Adrenal gland (tissue), 9 donors: ENCODE measurements at regions not wholly inside any gene's neighbourhood (a gene's known extent, or its start where the extent isn't known, plus 50 kb on each side); places are given as distances from the start of the nearest gene placed in this dataset.

Experiments used
- DNase-seq, 7 donors: peaks; one replicate each; pipeline ENCODE4 v3.0.0-alpha.2; 2019 to 2020
- H3K27ac ChIP-seq, 5 donors: fragments of 200-600 bp; sonication (generic) in 4 of 5; 1 replicate in 3 of 5; 2 replicates in 2 of 5; pipeline versions ENCODE4 v1.5.1 to v1.8.0; 2016 to 2020; ENCODE audit warnings: mild to moderate bottlenecking in 1 of 5
- H3K27me3 ChIP-seq: fragments of 200-600 bp; 2 replicates; pipeline ENCODE4 v1.8.0; 2021
- H3K36me3 ChIP-seq, 2 donors: fragments of 200-600 bp; replicated peaks in 1 of 2; 1 replicate in 1 of 2; 2 replicates in 1 of 2; pipeline versions ENCODE4 v1.5.1 to v1.8.0; 2018 to 2022
- H3K4me1 ChIP-seq, 2 donors: fragments of 200-600 bp; replicated peaks in 1 of 2; 1 replicate in 1 of 2; 2 replicates in 1 of 2; pipeline versions ENCODE4 v1.5.1 to v1.8.0; 2018 to 2021
- H3K4me3 ChIP-seq, 4 donors: fragments of 200-600 bp; sonication (generic) in 3 of 4; one replicate each; pipeline ENCODE4 v1.5.1; 2016 to 2018
- H3K9me3 ChIP-seq, 3 donors: fragments of 200-600 bp; sonication (generic) in 1 of 3; replicated peaks in 1 of 3; 1 replicate in 2 of 3; 2 replicates in 1 of 3; pipeline versions ENCODE4 v1.5.1 to v1.8.0; 2016 to 2021
- CTCF ChIP-seq, 6 experiments: fragments of 450-650 bp in 4 of 6; fragments of 200-600 bp in 2 of 6; sonication (generic) in 1 of 6; IDR thresholded peaks; 1 replicate in 5 of 6; 2 replicates in 1 of 6; pipeline versions ENCODE4 v1.5.1 to v1.8.0; 2016 to 2021; ENCODE audit warnings: antibody characterized with exemption in 6 of 6, mild to moderate bottlenecking in 2 of 6, moderate library complexity in 1 of 6
- POLR2A ChIP-seq, 2 donors: fragments of 450-650 bp; IDR thresholded peaks; one replicate each; pipeline ENCODE4 v1.6.1; 2017; ENCODE audit warnings: antibody characterized with exemption in 2 of 2, mild to moderate bottlenecking in 2 of 2, moderate library complexity in 1 of 2
- WGBS, 4 donors: extraction: QIAGEN DNeasy Blood & Tissue Kit in 2 of 4; methylation state at CpG; one replicate each; pipeline versions ENCODE4 v1.1.5 to v1.1.7; 2013 to 2017; 5-methylcytosine and 5-hydroxymethylcytosine counted together
- intact Hi-C, 2 donors: fragments of 100-400 bp; cut with DNase I; formaldehyde crosslinking; loops; one replicate each; pipeline versions ENCODE4 v1.14.1 to v1.15.0; 2022 to 2023
- donor health status: healthy with polysubstance abuse.
- donor health status: Bipolar disorder and iron deficiency.
- donor health status: DM: yes; HTN: yes; CAD: no.
- donor health status: DM: no; HTN: no; CAD: no.
- donor health status: DM: no; HTN: no; CAD: no.

DNA sequence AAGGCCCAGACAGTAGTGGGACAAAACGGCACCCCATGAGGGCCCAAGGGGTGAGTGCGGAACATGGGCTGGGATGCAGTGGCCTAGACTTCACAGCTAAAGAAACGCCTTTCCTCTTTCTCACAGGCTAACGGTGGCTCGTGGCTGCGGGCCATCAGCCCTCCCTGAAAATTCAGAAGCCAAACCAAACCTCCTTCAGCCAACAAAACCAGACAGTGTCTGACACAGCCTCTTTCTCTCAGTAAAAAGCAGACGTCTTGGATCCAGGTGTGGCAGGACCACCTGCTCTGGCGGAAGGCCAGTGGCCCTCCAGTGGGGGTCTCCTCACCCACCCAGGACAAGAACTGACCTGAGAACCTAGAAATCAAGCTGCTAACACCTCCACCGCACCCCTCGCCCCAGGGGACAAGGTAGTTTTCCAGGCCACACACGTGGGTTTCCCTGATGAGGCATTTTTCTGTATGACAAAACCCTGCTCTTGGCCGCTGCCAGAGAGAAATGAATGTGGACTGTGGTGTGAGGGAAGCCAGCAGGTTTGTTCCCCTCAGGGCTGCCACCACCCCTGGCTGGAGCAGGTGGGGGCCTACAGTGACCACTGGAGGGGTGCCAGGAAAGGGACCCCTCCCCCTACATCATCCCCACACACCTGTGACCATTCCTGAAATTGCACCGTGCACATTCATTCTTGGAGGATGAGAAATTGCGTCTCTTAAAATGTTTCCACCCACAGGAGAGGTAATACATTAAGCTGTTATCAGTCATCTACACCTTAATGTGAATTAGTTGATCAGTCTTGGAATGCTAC is 76.8 kb upstream of the PIM1 start:
- TF ChIP-seq POLR2A (IDR thresholded peaks at IDR 0.05): no peak
- no peak for TF ChIP-seq CTCF (IDR thresholded peaks at IDR 0.05)
- DNase-seq: no peak
- no peaks in the 10 kb centered on the region for H3K9me3 ChIP-seq
- 84 to 92% (median 86%) methylated on average over 9 to 14 of the region's 14 CpGs for WGBS, 4 donors
- H3K4me3 ChIP-seq: no peak overlapping the region
- H3K27ac ChIP-seq: no peak overlapping the region
- H3K4me1 ChIP-seq: no peaks in the 10 kb centered on the region
- intact Hi-C loops: no loop called here
- no peaks in the 10 kb centered on the region for H3K27me3 ChIP-seq
- no peaks in the 10 kb centered on the region for H3K36me3 ChIP-seq

GRCh38 chr6:37093728-37094069 is 76.3 kb upstream of the PIM1 start:
- TF ChIP-seq CTCF (IDR thresholded peaks at IDR 0.05) (no peak), POLR2A (IDR thresholded peaks at IDR 0.05) (no peak)
- intact Hi-C loops: no loop called here
- Histone ChIP-seq H3K4me3 (no peak overlapping the region), H3K27me3 (no peaks in the 10 kb centered on the region), H3K36me3 (no peaks in the 10 kb centered on the region), H3K9me3 (no peaks in the 10 kb centered on the region), H3K27ac (no peak overlapping the region), H3K4me1 (no peaks in the 10 kb centered on the region)
- 79 to 88% (median 82%) methylated on average over 6 of the region's 6 CpGs for WGBS, 4 donors
- no peak for DNase-seq

DNA sequence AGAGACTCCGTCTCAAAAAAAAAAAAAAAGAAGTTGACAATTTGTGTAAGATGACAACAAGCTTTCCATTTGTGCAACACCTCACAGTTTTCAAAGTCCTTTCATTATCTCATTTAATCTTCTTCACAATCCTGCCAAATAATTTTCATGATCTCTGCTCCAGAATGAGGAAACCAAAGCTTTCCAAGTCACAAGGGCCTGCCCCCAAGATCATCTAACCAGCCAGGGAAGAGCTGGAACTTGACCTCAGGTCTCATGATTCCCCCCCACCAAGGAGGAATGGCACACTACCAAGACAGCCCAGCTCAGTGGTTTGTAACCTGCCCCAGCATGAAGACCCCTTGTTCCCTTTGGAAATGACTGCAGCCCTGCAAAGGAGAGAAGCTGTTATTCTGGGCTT is 74.0 kb upstream of the PIM1 start:
- TF ChIP-seq POLR2A (IDR thresholded peaks at IDR 0.05) (no peak), CTCF (IDR thresholded peaks at IDR 0.05) (no peak)
- peak in 4 of 7 donors; percentile 35 to 52 (median 36) for DNase-seq
- no peaks in the 10 kb centered on the region for H3K27me3 ChIP-seq
- H3K27ac ChIP-seq: peak overlapping the region in 2 of 5 donors; percentile 44 to 56
- WGBS, 4 donors: 67 to 100% (median 78%) methylated on average over 1 of the region's 1 CpG
- H3K4me3 ChIP-seq: no peak overlapping the region
- no peaks in the 10 kb centered on the region for H3K9me3 ChIP-seq
- H3K4me1 ChIP-seq: no peaks in the 10 kb centered on the region
- H3K36me3 ChIP-seq: no peaks in the 10 kb centered on the region
- intact Hi-C loops: no loop called here

DNA sequence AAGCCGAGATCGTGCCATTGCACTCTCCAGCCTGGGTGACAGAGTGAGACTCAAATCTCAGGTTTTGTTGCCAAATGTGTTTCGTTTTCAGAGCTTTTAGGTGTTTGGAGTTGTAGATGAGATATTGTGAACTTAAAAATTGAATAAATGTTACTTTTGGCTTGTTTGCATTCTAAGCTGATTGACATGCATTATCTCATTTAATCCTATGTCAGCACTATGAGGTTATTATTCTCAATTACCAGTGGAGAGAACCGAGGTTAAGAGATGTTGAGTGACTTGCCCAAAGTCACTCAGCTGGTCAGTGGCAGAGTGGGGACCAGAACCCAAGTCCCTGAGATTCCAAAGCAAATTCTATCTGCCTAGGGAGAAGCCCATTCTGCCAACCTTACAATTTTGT is 72.6 kb upstream of the PIM1 start:
- DNase-seq: no peak
- WGBS, 4 donors: 76 to 92% (median 85%) methylated on average over 4 of the region's 4 CpGs
- no peak for TF ChIP-seq CTCF (IDR thresholded peaks at IDR 0.05)
- no peak for TF ChIP-seq POLR2A (IDR thresholded peaks at IDR 0.05)
- Histone ChIP-seq H3K9me3 (no peaks in the 10 kb centered on the region), H3K4me1 (peaks cover 0 to 9% of the 10 kb centered on the region in 2 donors), H3K27me3 (no peaks in the 10 kb centered on the region), H3K36me3 (no peaks in the 10 kb centered on the region), H3K27ac (no peak overlapping the region), H3K4me3 (no peak overlapping the region)
- intact Hi-C loops: no loop called here
